ENCODE measurements at regions not wholly inside any gene's neighbourhood (a gene's known extent, or its start where the extent isn't known, plus 50 kb on each side); places are given as distances from the start of the nearest gene placed in this dataset.

DNA sequence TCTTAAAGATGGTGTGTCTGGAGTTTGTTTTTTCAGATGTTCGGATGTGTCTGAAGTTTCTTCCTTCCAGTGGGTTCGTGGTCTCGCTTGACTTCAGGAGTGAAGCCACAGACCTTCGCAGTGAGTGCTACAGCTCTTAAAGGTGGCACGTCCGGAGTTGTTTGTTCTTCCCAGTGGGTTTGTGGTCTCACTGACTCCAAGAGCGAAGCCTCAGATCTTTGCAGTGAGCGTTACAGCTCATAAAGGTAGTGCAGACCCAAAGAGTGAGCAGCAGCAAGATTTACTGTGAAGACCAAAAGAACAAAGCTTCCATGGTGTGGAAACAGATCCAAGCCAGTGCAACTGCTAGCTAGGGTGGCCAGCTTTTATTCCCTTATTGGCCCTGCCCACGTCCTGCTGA is 1430.4 kb upstream of the B3GALT2 start:
- no peak for DNase-seq

DNA sequence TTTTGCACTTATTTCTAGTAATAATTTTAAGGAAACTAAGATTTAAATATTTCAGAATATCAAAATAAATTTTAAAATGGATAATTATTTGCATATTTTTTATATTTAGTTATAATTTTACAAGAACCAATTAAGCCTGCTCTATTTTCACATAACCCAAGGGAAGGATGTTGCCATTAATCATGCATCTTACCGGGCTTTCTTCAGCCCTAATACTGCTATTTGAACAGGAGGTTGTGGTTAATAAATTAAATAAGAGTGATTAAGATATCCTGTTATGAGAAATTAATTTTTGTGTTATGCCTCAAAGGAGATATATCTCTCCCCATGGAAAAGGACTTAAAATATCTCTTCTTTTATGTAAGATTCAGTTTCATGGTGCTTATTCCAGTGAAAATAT is 1415.8 kb upstream of the B3GALT2 start:
- DNase-seq = no peak

DNA sequence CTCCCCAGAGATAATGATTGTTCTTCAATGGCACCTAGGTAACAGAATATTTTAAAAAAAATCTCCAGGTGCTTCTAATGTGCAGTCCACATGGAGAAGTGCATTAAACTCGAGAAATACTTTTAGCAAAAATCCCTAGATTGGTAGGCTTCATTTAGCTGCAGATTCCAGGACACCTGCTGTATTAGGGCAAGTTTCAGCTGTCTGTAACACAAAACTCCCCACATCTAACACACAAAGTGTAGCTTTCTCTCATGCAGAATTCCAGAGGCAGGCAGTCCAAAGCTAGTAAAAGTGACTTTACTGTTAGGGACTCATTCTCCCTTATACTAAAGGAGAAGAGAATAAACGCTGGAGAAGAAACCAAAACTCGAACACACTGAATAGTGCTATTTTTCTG is 1414.3 kb upstream of the B3GALT2 start:
- no peak for DNase-seq

DNA sequence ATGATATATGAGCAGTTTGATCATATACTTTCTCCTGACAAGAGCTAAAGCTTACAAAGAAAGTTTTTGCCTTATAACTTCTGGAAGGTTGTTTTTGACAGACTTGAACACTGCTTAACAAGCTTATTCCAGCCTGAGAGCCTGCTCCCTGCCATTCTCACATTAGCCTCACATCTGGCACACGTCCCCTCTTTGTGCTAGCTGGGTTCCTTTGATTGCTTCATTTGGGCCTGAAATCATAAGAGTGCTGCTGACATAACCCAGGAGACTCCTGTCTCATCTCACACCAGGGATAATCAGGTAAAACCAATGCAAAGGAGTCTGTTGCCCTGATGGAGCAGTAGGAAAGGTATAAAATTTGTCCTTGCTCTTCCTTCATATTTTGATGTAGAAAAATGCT is 1411.7 kb upstream of the B3GALT2 start:
- no peak for DNase-seq

DNA sequence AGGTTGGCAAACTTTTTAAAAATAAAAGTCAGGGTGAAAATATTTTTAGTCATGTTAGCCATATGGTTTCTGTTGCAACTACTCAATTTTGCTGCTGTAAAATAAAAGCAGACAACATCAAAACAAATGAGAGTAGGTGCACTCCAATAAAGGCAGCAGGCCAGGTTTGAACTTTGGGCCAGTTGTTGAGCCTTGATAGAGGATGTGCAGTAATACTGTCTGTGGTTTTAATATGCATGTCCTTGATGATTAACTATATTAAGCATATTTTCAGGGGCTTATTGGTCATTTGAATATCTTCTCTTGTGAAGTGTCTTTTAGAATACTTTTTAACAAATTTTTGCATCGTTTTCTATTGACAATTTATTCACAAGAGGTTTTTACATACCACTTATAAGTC is 1399.9 kb upstream of the B3GALT2 start:
- DNase-seq = no peak

DNA sequence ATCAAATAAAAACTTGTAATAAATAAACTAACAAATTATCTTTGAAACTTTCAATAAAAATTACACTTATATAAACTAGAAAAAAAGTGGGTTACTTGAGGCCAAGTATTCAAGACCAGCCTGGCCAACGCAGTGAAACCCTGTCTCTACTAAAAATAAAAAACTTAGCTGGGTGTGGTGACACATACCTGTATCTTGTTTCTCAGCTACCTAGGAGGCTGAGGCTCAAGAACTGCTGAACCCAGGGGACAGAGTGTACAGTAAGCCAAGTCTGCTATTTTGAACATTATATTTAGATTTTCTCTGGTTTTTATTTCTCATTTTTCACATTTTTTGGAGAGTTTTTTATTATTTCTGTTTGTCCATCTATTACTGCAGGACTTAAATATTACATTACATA is 1397.6 kb upstream of the B3GALT2 start:
- DNase-seq = no peak

DNA sequence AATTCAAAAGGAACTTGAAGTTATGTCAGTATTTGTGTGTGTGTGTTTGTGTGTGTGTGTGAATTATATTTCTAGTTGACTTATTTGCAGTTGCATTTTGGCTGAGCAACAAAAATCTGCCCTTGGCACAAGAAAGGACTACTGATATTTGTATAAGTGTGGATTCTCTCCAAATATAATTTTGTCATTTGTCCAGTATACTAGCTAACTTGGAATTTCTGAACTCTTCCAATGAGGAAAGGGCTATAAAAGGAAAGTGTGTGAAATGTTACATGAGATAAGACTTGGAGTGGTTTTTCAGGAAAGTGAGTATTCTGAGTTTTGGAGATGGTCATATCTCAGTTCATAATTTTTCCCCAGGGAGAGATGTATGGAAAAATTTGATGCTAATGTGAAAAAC is 1384.1 kb upstream of the B3GALT2 start:
- DNase-seq = no peak

DNA sequence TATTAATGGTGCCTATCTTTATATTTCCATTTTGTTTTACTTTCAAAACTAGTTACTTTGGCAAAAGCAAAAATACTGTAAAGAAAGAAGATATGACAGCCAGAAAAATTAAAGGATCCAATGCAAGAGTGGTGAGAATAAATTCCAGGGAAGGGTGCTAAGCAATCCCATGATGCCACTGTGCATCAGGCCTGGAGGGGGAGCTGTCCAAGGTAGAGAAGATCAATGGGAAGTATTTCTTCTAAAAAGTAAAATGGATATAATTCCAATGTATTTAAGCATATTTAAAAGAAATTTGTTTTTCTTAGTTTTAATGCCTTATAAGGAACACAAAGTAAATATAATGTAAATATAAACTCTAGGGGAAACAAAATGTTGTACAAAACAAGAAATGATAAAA is 1382.2 kb upstream of the B3GALT2 start:
- DNase-seq = no peak

DNA sequence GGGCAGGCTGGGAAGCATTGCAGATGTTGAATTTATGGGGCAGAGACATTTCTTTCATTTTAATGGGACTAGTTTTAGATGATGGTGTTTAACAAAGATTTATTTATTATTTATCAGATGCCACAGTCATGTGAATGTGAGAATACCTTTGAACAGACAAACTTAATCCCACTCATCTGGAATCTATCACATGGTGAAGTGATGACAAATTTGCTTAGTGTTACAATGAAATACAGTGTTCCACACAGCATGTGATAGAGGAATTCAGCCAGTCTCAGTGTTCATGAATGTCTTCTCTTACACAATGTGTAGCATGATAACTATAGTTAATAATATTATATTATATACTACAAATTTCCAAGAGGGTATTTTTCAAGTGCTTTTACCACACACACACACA is 1361.7 kb upstream of the B3GALT2 start:
- no peak for DNase-seq

DNA sequence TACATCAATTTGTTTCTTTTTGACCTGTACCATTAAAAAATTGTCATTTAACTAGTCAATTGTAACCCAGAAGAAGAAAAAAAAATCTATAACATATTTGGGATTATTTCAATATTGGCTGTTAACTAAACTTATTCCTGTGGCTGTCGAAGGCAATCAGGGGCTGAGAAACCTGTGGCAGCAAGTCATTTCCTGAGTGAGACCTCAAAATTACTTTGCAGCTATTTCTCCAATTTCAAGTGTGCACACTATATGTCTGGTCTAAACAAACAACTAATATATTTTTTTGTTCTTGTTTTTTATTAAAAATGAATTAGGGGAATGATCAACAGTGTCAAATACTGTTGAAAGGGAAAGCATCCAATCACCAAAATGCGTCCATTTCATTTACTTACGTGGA is 1357.6 kb upstream of the B3GALT2 start:
- no peak for DNase-seq

DNA sequence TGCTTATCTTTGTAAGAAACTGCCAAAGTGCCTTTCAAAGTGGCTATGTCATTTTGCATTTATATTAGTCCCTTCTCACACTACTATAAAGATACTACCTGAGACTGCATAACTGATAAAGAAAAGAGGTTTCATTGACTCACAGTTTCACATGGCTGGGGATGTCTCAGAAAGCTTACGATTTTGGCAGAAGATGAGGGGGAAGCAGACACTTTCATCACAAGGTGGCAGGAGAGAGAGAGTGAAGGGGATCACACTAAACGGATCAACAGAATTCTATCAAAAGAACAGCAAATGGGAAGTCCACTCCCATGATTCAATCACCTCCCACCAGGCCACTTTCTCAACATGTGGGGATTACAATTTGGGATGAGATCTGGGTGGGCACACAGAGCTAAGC is 1352.0 kb upstream of the B3GALT2 start:
- DNase-seq = no peak

DNA sequence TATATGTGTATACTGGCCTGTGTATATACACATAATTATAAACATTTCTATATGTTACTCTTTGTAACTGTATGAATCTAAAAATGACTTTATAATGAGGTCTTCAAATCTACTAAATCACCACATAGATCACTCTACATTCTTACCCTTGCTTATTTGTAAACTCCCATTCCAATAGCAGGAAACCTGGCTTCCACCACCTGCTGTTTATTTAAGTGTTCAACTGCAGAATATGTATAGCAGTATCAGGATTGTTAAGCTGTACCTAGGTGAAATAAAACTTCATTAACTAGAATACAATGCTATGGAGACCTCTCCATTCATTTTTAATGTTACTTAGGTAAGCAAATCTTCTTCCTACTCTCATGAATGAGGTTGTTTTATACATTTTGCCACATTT is 1351.1 kb upstream of the B3GALT2 start:
- no peak for DNase-seq

DNA sequence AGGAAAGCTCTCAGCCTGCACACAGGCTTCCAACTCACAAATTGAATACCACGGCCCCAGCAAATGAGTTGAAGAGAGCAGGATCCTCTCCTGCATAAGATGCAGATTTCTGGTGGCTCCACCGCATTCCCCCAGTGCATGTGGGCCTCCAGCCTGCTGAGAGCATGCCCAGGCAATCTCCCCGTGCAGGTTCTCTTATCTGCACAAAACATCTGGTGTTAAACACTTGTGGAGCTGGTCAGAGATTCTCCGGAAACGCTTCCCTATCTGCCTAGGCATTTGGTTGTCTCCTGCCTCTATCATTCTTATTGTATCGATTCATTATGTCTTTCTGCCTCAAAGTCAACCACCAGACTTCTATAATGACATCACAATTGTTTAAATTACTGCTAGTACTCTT is 1349.0 kb upstream of the B3GALT2 start:
- no peak for DNase-seq

DNA sequence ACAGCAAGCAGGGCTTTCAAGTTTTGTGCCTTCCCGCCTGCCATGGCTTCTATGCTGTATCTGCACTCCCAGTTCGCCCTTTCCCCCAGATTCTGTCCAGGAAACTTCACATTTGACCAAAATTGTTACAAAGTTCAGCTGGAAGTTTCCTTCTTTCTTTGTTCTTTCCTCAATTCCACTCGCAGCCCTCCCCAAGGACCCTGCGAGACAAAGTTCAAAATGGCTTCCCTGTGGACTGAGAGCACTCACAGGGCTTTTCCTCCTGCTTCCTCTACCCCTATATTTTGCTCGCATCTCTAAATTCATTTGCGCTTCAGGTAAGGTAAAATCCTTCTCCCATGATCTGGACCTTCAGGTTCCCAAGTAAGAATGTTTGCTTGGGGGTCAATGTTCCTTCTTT is 1348.4 kb upstream of the B3GALT2 start:
- DNase-seq = no peak

DNA sequence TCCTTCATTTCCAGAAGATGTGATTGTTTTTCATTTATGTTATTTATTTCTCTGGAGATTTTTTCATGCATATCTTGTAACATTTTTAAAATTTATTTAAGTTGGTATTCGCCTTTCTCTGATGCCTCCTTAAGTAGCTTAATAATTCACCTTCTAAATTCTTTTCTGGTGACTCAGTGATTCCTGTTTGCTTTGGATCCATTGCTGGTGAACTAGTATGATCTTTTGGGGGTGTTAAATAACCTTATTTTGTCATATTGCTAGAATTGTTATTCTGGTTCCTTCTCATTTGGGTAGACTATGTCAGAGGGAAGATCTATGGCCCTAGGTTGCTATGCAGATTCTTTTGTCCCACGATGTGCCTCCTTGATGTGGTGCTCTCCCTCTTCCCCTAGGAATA is 1347.2 kb upstream of the B3GALT2 start:
- no peak for DNase-seq

DNA sequence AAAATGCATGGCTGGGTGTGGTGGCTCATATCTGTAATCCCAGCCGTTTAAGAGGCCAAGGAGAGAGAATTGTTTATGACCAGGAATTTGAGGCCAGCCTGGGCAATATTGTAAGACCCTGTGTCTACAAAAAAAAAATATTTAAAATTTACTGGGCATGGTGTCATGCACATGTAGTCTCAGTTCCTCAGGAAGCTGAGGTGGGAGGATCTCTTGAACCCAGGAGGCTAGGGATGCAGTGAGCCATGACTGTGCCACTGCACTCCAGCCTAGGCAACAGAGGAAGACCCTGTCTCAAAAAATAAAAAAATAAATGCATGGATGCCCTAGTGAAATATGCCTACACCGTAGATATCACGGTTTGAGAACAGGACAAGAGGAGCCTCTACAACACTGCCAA is 1331.2 kb upstream of the B3GALT2 start:
- DNase-seq = no peak

DNA sequence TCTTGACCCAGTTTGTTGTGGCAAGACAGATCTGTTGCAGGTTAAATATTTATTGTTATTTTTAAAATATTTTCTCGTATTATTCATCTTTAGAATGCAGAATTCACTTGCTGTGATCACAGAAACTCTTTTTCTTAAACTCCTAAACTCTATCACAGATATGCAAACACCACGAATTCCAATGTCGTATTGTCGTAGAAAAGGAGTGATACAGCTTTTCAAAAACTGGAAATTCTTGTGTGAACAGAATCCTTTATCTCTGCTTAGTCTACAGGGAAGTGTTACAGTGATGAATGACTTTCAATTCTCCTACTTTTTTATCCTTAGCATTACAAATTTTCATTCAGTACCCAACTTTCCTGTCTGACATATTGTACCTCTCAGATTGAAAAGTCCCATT is 1329.5 kb upstream of the B3GALT2 start:
- no peak for DNase-seq

DNA sequence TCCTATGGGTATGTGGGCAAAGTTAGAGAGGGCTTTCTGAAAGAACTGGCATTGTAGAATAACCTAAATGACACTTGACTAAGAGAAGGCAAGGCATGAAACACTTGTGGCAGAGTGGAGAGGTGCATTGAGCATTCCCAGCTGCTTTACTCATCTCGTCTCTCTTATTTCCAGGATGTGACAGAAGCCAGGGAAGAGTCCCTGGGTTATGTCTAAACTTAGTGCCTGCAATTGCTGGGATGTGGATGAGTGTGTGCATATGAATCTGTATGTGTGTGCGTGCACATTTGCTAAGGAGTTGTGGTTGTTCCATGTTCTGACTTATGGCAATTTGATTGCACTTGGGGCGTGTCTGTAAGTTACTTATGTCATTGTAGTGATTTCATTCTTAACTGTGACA is 1326.5 kb upstream of the B3GALT2 start:
- no peak for DNase-seq

DNA sequence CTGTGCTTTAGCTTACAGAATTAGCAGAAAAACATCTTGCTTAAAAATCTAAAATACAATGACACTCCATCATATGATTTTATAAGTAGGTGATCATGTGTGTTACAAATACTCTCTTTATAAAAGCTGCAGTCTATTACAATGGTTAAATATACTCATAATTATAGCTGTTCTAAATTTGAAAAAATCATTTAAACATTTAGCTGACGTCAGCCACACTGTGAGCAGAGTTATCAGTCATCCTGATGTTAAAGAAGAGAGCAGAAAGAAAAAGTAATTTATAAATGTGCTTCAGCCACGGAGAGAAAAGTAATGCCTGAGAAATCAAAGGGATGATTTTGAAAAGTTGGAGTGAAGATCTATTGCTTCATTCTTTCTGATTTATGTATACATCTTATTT is 1325.9 kb upstream of the B3GALT2 start:
- no peak for DNase-seq

DNA sequence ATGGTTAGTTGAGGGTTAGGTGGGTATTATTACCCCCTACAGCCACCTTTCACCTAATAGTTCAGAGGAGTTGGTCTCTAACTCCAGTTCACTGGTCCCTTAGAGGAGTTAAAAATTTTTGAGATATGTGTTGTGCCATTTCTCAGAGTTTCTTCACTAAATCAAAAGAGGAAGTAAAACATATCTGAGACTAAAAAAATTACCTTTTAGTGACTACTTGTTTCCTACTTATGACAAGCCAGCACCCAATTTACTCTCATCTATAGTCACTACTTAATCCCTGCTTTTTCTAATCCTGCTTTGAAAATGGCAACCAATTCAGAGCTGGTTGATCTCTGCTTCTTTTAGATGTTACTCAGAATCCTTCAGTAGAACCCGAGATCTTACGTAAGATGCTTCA is 1316.8 kb upstream of the B3GALT2 start:
- DNase-seq = no peak

DNA sequence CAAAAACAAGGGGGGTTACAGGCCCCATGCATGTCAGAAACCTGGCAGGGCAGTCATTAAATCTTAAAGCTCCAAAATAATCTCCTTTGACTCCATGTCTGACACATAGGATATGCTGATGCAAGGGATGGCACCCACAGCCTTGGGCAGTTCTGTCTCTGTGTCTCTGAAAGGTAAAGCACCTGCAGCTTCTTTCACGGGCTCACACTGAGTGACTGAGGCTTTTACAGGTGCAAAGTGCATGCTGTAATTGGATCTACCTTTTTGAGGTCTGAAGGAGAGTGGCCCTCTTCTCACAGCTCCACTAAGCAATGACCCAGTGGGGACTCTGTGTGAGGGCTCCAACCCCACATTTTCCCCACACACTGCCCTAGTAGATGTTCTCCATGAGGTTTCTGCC is 1309.0 kb upstream of the B3GALT2 start:
- no peak for DNase-seq

DNA sequence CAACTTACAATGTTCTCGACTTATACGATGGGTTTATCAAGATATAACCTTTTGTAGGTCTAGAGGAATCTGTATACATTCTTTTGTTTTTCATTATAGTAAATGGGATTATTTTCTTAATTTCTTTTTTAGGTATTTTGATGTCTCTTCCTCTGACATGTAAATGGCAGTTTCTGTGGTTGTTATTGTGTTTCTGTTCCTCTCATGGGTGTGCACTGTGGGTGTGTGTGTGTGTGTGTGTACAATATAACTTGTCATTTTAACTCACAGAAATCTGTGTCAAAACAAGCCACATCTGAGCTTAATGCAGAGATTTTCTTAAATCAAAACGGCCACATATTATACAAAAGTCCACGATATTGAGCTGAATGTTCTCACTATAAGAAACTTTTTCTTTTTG is 1300.8 kb upstream of the B3GALT2 start:
- DNase-seq = no peak

DNA sequence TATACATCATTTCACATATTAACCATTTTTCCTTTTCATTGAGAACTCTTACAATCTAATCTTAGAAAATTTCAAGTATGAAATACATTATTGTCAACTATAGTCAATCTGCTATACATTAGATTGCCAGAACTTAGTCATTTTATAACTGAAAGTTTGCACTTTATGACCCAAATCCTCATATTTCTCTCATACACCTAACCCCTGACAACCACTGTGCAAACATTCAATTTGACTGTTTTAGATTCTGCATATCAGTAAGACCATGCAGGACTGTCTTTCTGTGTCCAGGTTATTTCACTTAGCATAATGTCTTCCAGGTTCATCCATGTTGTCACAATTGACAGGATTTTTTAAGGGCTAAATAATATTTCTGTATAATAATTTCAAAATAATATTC is 1299.0 kb upstream of the B3GALT2 start:
- DNase-seq = no peak

DNA sequence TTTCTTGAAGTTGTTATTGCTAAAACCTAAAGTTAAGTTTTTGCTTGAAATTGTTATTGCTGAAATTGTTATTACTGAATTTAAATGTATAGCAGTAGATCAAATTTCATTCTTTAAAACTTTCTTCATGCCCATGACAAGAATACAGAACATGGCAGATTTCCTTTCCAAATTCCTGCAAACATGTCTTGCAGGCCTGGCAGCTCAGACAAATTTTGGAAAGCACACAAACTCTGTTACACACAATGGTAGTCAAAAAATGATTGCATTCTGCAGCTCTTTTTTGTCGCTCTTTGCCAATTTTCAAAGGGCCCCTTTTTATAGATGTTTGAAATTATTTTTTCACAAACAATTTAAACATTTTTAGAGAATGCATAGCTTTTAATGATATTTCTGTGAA is 1292.3 kb upstream of the B3GALT2 start:
- no peak for DNase-seq

DNA sequence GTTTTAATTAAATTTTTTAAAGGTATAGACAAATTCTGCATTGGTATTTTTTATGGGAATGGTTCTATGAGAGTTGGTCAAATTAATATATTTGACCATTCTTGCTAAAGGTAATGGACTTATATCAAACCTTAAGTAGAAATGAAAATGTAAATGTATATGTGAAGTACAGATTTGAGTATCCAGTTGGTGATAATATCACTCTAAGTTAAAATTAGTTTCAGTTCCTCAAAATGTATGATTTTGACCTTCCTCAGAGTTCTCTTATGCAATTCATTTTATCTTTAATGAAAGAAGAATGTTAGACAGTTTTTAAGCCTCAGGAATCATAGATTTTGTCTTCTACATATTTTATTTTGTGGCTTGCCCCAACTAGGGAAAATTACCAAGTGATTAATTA is 1291.5 kb upstream of the B3GALT2 start:
- no peak for DNase-seq

DNA sequence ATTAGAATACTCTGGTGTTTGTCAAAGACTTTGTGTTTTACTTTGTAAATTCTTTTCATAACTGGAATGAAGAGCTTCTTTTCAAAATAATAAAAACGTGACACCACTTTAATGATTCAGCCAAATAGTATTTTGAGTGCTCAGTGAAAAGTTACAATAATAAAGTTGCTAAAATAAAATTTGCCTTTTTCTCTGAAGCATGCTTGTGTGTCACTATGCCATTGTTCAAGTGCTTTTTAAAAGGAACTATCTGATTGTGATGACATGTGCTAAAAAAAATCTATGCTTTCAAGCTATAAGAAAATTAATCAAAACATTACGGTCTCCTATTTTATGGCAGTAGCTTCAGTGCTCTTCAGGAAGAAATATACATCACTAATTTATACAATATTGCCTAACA is 1290.5 kb upstream of the B3GALT2 start:
- DNase-seq = no peak

DNA sequence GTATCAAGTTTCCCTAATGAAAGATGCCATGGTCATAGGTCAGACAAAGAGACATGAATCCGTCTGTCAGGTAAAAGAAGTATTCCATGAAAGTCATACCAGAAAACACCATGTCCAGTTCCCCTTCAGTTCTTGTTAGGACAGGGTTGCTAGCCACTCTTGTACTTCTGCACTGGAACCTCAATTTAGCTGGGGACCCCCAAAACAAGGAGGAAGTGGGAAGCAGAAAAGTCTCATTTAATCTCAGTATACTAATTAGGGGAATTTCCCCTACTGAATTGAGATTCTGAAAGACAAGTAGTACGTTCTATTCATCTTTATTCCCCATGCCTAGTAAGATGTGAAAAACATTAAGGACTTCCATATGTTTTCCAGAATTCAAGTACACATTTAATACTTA is 1289.9 kb upstream of the B3GALT2 start:
- DNase-seq = no peak

All from T1000 (cell line).